MCF 10A (cell line): ENCODE measurements at regions not wholly inside any gene's neighbourhood (a gene's known extent, or its start where the extent isn't known, plus 50 kb on each side); places are given as distances from the start of the nearest gene placed in this dataset.
A peak's percentile ranks its signal among the peaks of the same experiment; 100 is the strongest.

Experiments used
- BruUV-seq: library from RNA; stranded (reverse); fragments of 400-500 nt; replicated peaks from 2 replicates; lab custom pipeline; 2021; lab: Mats Ljungman, UMichigan
- CTCF ChIA-PET: fragments of 300-600 bp; sonication (Branson Sonifier 250); formaldehyde crosslinking; extraction: SDS; loops from one replicate; lab custom pipeline; 2021; ENCODE audit warnings: antibody characterized with exemption, inconsistent platforms; lab: Yijun Ruan, JAX
- POLR2A ChIA-PET: fragments of 300-600, 350-650 bp; sonication (Branson Sonifier 250); formaldehyde crosslinking; extraction: SDS; loops from one replicate; lab custom pipeline; 2020; ENCODE audit warnings: antibody characterized with exemption, inconsistent platforms; lab: Yijun Ruan, JAX
- DNase-seq: peaks from one replicate; pipeline ENCODE4 v3.0.0-alpha.2; 2018; ENCODE audit not compliant: unreplicated experiment
- H3K27ac Mint-ChIP-seq: one replicate; pipeline ENCODE4 v1.8.0; 2022; ENCODE audit warnings: mild to moderate bottlenecking, low read depth, mixed read lengths; ENCODE audit not compliant: unreplicated experiment
- H3K27me3 Mint-ChIP-seq: one replicate; pipeline ENCODE4 v1.8.0; 2022; ENCODE audit warnings: mixed read lengths; ENCODE audit not compliant: insufficient read depth, unreplicated experiment
- H3K36me3 Mint-ChIP-seq: one replicate; pipeline ENCODE4 v1.8.0; 2022; ENCODE audit warnings: mild to moderate bottlenecking, moderate library complexity, mixed read lengths; ENCODE audit not compliant: insufficient read depth, unreplicated experiment
- H3K4me1 Mint-ChIP-seq: one replicate; pipeline ENCODE4 v1.8.0; 2022; ENCODE audit warnings: mixed read lengths; ENCODE audit not compliant: insufficient read depth, unreplicated experiment
- H3K4me3 Mint-ChIP-seq: one replicate; pipeline ENCODE4 v1.8.0; 2022; ENCODE audit warnings: mild to moderate bottlenecking, moderate library complexity, mixed read lengths; ENCODE audit not compliant: unreplicated experiment
- H3K9me3 Mint-ChIP-seq: one replicate; pipeline ENCODE4 v1.8.0; 2022; ENCODE audit warnings: mixed read lengths; ENCODE audit not compliant: unreplicated experiment
- intact Hi-C: fragments of 100-400 bp; cut with micrococcal nuclease; formaldehyde crosslinking; loops from 2 replicates; pipeline ENCODE4 v1.14.1; 2022
- TF ChIP-seq, protein P1 (sequence below): fragments of 200-600 bp; IDR thresholded peaks from one replicate; pipeline ENCODE4 v1.8.0; 2022; ENCODE audit warnings: antibody characterized with exemption, mild to moderate bottlenecking; ENCODE audit not compliant: unreplicated experiment

DNA sequence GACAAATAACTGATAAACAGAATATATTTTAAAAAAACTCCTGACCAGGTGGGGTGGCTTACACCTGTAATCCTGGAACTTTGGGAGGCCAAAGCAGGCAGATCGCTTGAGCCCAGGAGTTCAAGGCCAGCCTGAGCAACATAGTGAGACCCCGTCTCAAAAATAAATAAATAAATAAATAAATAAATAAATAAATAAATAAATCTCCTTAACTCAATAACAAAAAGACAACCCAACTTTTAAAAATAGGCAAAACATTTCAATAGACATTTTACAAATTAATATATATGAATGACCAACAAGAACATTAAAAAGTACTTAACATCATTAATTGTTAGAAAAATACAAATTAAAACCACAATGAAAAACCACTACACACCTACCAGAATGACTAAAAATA, 56.2 kb upstream of the CAPRIN2 start:
- no peak overlapping the region for H3K27ac Mint-ChIP-seq
- TF ChIP-seq, protein P1, sequence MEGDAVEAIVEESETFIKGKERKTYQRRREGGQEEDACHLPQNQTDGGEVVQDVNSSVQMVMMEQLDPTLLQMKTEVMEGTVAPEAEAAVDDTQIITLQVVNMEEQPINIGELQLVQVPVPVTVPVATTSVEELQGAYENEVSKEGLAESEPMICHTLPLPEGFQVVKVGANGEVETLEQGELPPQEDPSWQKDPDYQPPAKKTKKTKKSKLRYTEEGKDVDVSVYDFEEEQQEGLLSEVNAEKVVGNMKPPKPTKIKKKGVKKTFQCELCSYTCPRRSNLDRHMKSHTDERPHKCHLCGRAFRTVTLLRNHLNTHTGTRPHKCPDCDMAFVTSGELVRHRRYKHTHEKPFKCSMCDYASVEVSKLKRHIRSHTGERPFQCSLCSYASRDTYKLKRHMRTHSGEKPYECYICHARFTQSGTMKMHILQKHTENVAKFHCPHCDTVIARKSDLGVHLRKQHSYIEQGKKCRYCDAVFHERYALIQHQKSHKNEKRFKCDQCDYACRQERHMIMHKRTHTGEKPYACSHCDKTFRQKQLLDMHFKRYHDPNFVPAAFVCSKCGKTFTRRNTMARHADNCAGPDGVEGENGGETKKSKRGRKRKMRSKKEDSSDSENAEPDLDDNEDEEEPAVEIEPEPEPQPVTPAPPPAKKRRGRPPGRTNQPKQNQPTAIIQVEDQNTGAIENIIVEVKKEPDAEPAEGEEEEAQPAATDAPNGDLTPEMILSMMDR, result no peak
- ChIA-PET CTCF (no interaction called here), POLR2A (no interaction called here)
- intact Hi-C loops, result no loop called here
- BruUV-seq, result no TSS peak
- no peak for DNase-seq
- no peaks in the 10 kb centered on the region for H3K27me3 Mint-ChIP-seq
- H3K4me1 Mint-ChIP-seq, result peaks cover 7% of the 10 kb centered on the region
- no peaks in the 10 kb centered on the region for H3K9me3 Mint-ChIP-seq
- H3K36me3 Mint-ChIP-seq, result peaks cover 6% of the 10 kb centered on the region
- H3K4me3 Mint-ChIP-seq, result no peak overlapping the region

DNA sequence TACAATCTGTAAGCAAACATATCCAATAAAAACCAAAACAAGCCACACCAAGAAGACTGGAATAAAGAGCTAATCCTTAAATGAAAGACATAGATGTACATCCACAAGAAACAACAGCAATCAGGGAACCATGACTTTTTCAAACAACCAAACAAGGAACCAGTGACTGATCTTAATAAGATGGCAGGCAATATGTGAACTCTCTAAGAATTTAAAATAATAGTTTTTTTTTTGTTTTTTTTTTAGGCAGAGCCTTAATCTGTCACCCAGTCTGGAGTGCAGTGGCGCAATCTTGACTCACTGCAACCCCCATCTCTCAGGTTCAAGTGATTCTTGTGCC, 52.9 kb upstream of the CAPRIN2 start:
- Mint-ChIP-seq H3K27me3 (no peaks in the 10 kb centered on the region), H3K27ac (no peak overlapping the region), H3K9me3 (no peaks in the 10 kb centered on the region), H3K36me3 (peaks cover 9% of the 10 kb centered on the region), H3K4me1 (peaks cover 7% of the 10 kb centered on the region), H3K4me3 (no peak overlapping the region)
- ChIA-PET POLR2A (interaction anchor here (0.7 to 2.7 kb wide), 5 partner anchors 12 to 118 kb away, joined by 3 to 14 read pairs (median 4); no protein-coding TSS in a partner anchor), CTCF (interaction anchor here (0.6 to 3.6 kb wide), 42 partner anchors 9 to 1735 kb away, joined by 3 to 26 read pairs (median 4); partner anchors contain the start of gene IPO8)
- TF ChIP-seq, protein P1, result no peak
- BruUV-seq, result no TSS peak
- intact Hi-C loops, result loop anchor here (1.0 to 10.0 kb wide), 6 partner anchors 52 to 1293 kb away; partner anchors contain the start of gene TMTC1
- DNase-seq, result no peak

DNA sequence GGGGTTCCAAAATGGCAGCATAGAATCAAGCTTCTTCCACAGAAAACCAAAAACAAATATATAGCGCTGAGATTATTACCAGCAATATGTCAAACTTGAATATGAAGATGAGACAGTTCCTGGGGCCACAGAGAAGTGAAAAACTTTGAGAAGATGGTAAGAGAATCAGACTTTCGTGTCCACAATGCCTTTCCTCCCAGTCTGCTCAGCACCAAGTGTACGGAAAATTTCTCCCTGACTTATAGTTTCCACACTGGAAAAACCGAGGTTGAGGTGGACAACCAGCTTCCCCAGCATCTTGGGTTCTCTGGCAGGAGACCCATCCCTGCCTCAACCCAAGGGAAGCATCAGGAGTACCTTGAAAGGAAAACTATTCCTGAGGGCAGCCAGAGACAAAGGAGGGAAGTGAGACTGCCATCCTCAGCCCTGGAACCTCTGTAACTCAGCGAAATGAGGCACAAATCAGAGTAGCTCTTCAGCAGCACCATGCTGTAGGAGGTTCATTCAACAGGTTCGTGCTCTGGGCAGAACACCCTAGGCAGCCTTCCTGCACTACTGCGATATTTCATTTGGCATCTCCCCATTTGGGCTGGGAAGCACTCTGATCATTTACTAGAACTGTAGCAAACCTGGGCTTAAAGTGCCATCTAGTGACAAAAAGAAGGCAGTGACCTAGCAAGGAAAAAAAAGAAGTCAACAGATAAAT, 52.4 kb upstream of the CAPRIN2 start:
- Mint-ChIP-seq H3K4me1 (peaks cover 7% of the 10 kb centered on the region), H3K27ac (no peak overlapping the region), H3K4me3 (no peak overlapping the region), H3K27me3 (no peaks in the 10 kb centered on the region), H3K36me3 (peaks cover 9% of the 10 kb centered on the region), H3K9me3 (no peaks in the 10 kb centered on the region)
- TF ChIP-seq, protein P1, result peak; percentile 67
- no TSS peak for BruUV-seq
- CTCF ChIA-PET, result interaction anchor here (0.6 to 3.6 kb wide), 51 partner anchors 9 to 1735 kb away, joined by 3 to 26 read pairs (median 4); partner anchors contain the start of gene IPO8
- intact Hi-C loops, result loop anchor here (1.0 to 10.0 kb wide), 6 partner anchors 52 to 1292 kb away; partner anchors contain the start of gene TMTC1
- POLR2A ChIA-PET, result interaction anchor here (0.7 to 2.7 kb wide), 6 partner anchors 11 to 117 kb away, joined by 3 to 14 read pairs (median 4); partner anchors contain the start of gene IPO8
- DNase-seq, result peak; percentile 75

DNA sequence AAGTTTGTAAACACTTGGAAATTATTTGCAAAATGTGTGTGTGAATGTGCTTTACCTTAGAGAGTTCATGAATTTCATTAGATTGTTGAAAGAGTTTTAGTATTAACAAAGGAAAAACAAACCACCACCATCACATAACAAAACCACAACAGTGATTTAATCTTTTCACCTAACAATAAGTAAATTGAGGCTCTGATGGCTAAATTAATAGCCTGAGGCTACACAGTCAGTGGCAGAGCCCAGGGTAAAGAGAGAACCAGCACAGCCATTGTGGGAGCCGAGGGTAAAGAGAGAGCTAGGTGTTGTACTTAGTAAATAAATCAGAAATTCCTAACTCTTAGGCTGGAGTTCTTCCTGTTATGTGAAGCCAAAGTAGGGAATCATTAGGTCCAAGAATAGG, 51.2 kb upstream of the CAPRIN2 start:
- no peak for DNase-seq
- ChIA-PET POLR2A (interaction anchor here (1.0 to 2.7 kb wide), 4 partner anchors 10 to 1043 kb away, joined by 3 to 14 read pairs (median 6); partner anchors contain the start of gene CAPRIN2), CTCF (interaction anchor here (0.7 to 3.6 kb wide), 12 partner anchors 9 to 1733 kb away, joined by 3 to 26 read pairs (median 4); partner anchors contain the start of gene IPO8)
- H3K27ac Mint-ChIP-seq, result no peak overlapping the region
- peaks cover 7% of the 10 kb centered on the region for H3K4me1 Mint-ChIP-seq
- peaks cover 9% of the 10 kb centered on the region for H3K36me3 Mint-ChIP-seq
- H3K27me3 Mint-ChIP-seq, result no peaks in the 10 kb centered on the region
- intact Hi-C loops, result loop anchor here (2.0 to 10.0 kb wide), 4 partner anchors 351 to 1291 kb away; partner anchors contain the start of gene TMTC1
- no TSS peak for BruUV-seq
- TF ChIP-seq, protein P1, result no peak
- H3K9me3 Mint-ChIP-seq, result no peaks in the 10 kb centered on the region
- no peak overlapping the region for H3K4me3 Mint-ChIP-seq
